Nephron progenitor cell (in vitro differentiated cells): ENCODE measurements at regions not wholly inside any gene's neighbourhood (a gene's known extent, or its start where the extent isn't known, plus 50 kb on each side); places are given as distances from the start of the nearest gene placed in this dataset.

Experiments
- DNase-seq: peaks from one replicate; pipeline ENCODE4 v3.0.0; 2021
- H3K27ac Mint-ChIP-seq: 2 replicates; pipeline ENCODE4 v1.8.0; 2021; ENCODE audit warnings: mild to moderate bottlenecking, moderate library complexity, mixed read lengths
- H3K27me3 Mint-ChIP-seq: 2 replicates; pipeline ENCODE4 v1.8.0; 2021; ENCODE audit warnings: mild to moderate bottlenecking, low read depth, mixed read lengths; ENCODE audit not compliant: poor library complexity
- H3K36me3 Mint-ChIP-seq: 2 replicates; pipeline ENCODE4 v1.8.0; 2021; ENCODE audit warnings: low read depth, mixed read lengths
- H3K4me1 Mint-ChIP-seq: 2 replicates; pipeline ENCODE4 v1.8.0; 2021; ENCODE audit warnings: mixed read lengths
- H3K4me3 Mint-ChIP-seq: 2 replicates; pipeline ENCODE4 v1.8.0; 2021; ENCODE audit warnings: mild to moderate bottlenecking, moderate library complexity, mixed read lengths
- H3K9me3 Mint-ChIP-seq: 2 replicates; pipeline ENCODE4 v1.8.0; 2021; ENCODE audit warnings: mild to moderate bottlenecking, moderate library complexity, mixed read lengths
- CTCF ChIP-seq: fragments of 200-600 bp; sonication (generic); IDR thresholded peaks from 2 replicates; pipeline ENCODE4 v1.5.0; 2021; ENCODE audit warnings: antibody characterized with exemption

GRCh38 chr18:71998547-71999097 is 545.5 kb downstream of the CBLN2 start:
- TF ChIP-seq CTCF = no peak
- Mint-ChIP-seq H3K27me3 (peaks cover 3% of the 10 kb centered on the region), H3K4me3 (no peak overlapping the region), H3K27ac (no peak overlapping the region), H3K9me3 (peaks cover 11% of the 10 kb centered on the region), H3K4me1 (no peaks in the 10 kb centered on the region), H3K36me3 (no peaks in the 10 kb centered on the region)
- no peak for DNase-seq

GRCh38 chr18:71995904-71996465 is 548.2 kb downstream of the CBLN2 start:
- TF ChIP-seq CTCF = no peak
- H3K27ac Mint-ChIP-seq = no peak overlapping the region
- H3K36me3 Mint-ChIP-seq = no peaks in the 10 kb centered on the region
- no peak for DNase-seq
- H3K27me3 Mint-ChIP-seq = peaks cover 1% of the 10 kb centered on the region
- H3K4me3 Mint-ChIP-seq = no peak overlapping the region
- H3K4me1 Mint-ChIP-seq = no peaks in the 10 kb centered on the region
- H3K9me3 Mint-ChIP-seq = peaks cover 7% of the 10 kb centered on the region

- no peaks in the 10 kb centered on the region for H3K27me3 Mint-ChIP-seq
- no peak overlapping the region for H3K4me3 Mint-ChIP-seq
- DNase-seq = no peak
- H3K4me1 Mint-ChIP-seq = no peaks in the 10 kb centered on the region
- peaks cover 4% of the 10 kb centered on the region for H3K9me3 Mint-ChIP-seq
- H3K36me3 Mint-ChIP-seq = no peaks in the 10 kb centered on the region
- H3K27ac Mint-ChIP-seq = no peak overlapping the region
- TF ChIP-seq CTCF = no peak
These were observed 549.9 kb downstream of the CBLN2 start for GRCh38 chr18:71994273-71994672.

- no peak overlapping the region for H3K27ac Mint-ChIP-seq
- no peaks in the 10 kb centered on the region for H3K36me3 Mint-ChIP-seq
- peaks cover 3% of the 10 kb centered on the region for H3K27me3 Mint-ChIP-seq
- no peak for TF ChIP-seq CTCF
- H3K4me3 Mint-ChIP-seq = no peak overlapping the region
- no peak for DNase-seq
- peaks cover 12% of the 10 kb centered on the region for H3K9me3 Mint-ChIP-seq
- no peaks in the 10 kb centered on the region for H3K4me1 Mint-ChIP-seq
These were observed 554.5 kb downstream of the CBLN2 start for GRCh38 chr18:71989616-71990015.

- H3K27ac Mint-ChIP-seq = no peak overlapping the region
- no peak overlapping the region for H3K4me3 Mint-ChIP-seq
These were observed 557.6 kb downstream of the CBLN2 start for GRCh38 chr18:71986351-71987050.

More at GRCh38 chr18:71986351-71987050, 557.6 kb downstream of the CBLN2 start:
- peaks cover 15% of the 10 kb centered on the region for H3K9me3 Mint-ChIP-seq
- no peak for TF ChIP-seq CTCF
- no peaks in the 10 kb centered on the region for H3K4me1 Mint-ChIP-seq
- no peaks in the 10 kb centered on the region for H3K36me3 Mint-ChIP-seq
- peaks cover 3% of the 10 kb centered on the region for H3K27me3 Mint-ChIP-seq
- no peak for DNase-seq
